CD4-positive, alpha-beta T cell (primary cell): ENCODE measurements at regions not wholly inside any gene's neighbourhood (a gene's known extent, or its start where the extent isn't known, plus 50 kb on each side); places are given as distances from the start of the nearest gene placed in this dataset.

ENCODE experiments used
- ATAC-seq: fragments of 200-7000 bp; cut with Tn5 transposase; one replicate; pipeline ENCODE4 v1.10.0; 2022; ENCODE audit warnings: mild to moderate bottlenecking; ENCODE audit not compliant: poor library complexity
- CTCF ChIA-PET: fragments of 350-600 bp; sonication (Branson Sonifier 250); formaldehyde crosslinking; loops from one replicate; lab custom pipeline; 2021; ENCODE audit warnings: antibody characterized with exemption, inconsistent platforms; lab: Charles Lee
- POLR2A ChIA-PET: fragments of 350-600 bp; sonication (Branson Sonifier 250); formaldehyde crosslinking; loops from one replicate; lab custom pipeline; 2021; ENCODE audit warnings: antibody characterized with exemption, inconsistent platforms; lab: Charles Lee
- DNase-seq, 14 experiments: peaks; one replicate each; pipeline ENCODE4 v3.0.0-alpha.2; 2013 to 2020; ENCODE audit warnings: mixed read lengths in 2 of 14
- H3K27ac ChIP-seq, 2 donors: one replicate each; pipeline versions ENCODE4 v1.5.1 to v1.7.0; 2013; ENCODE audit warnings: low read length in 2 of 2, low read depth in 1 of 2, mild to moderate bottlenecking in 1 of 2
- H3K27me3 ChIP-seq, 2 experiments: 1 replicate in 1 of 2; 2 replicates in 1 of 2; pipeline versions ENCODE4 v1.6.1 to v1.7.0; 2013; ENCODE audit warnings: low read length in 2 of 2, control low read depth in 1 of 2, mild to moderate bottlenecking in 1 of 2, moderate library complexity in 1 of 2; ENCODE audit not compliant: insufficient read depth in 2 of 2, control insufficient read depth in 1 of 2
- H3K36me3 ChIP-seq: one replicate; pipeline ENCODE4 v1.6.1; 2013; ENCODE audit warnings: low read length, control low read depth; ENCODE audit not compliant: insufficient read depth
- H3K4me1 ChIP-seq: one replicate; pipeline ENCODE4 v1.6.1; 2013; ENCODE audit warnings: low read length, control low read depth; ENCODE audit not compliant: insufficient read depth
- H3K4me3 ChIP-seq: one replicate; pipeline ENCODE4 v1.5.1; 2013; ENCODE audit warnings: mild to moderate bottlenecking, low read length, moderate library complexity
- H3K9me3 ChIP-seq, 2 experiments: 1 replicate in 1 of 2; 2 replicates in 1 of 2; pipeline versions ENCODE4 v1.6.1 to v1.7.0; 2013; ENCODE audit warnings: low read length in 2 of 2, mild to moderate bottlenecking in 2 of 2, control low read depth in 1 of 2, moderate library complexity in 1 of 2; ENCODE audit not compliant: control insufficient read depth in 1 of 2, insufficient read depth in 1 of 2
- H3K27ac Mint-ChIP-seq: one replicate; pipeline ENCODE4 v1.8.0; 2020; ENCODE audit warnings: mixed read lengths
- H3K27me3 Mint-ChIP-seq: one replicate; pipeline ENCODE4 v1.8.0; 2021; ENCODE audit warnings: mixed read lengths
- H3K36me3 Mint-ChIP-seq: one replicate; pipeline ENCODE4 v1.8.0; 2021; ENCODE audit warnings: low read depth, mixed read lengths
- H3K4me1 Mint-ChIP-seq: one replicate; pipeline ENCODE4 v1.8.0; 2021; ENCODE audit warnings: low read depth, mixed read lengths
- H3K4me3 Mint-ChIP-seq: one replicate; pipeline ENCODE4 v1.8.0; 2020; ENCODE audit warnings: mild to moderate bottlenecking, mixed read lengths
- H3K9me3 Mint-ChIP-seq: one replicate; pipeline ENCODE4 v1.8.0; 2020; ENCODE audit warnings: mixed read lengths
- intact Hi-C, 2 experiments: fragments of 100-400 bp; cut with DNase I in 1 of 2; cut with micrococcal nuclease in 1 of 2; formaldehyde crosslinking; loops; one replicate each; pipeline versions ENCODE4 v1.15.1 to v1.9.0; 2023 to 2025; cut with DNase I, micrococcal nuclease
- TF ChIP-seq, protein P1 (sequence below): fragments of 200-600 bp; IDR thresholded peaks from one replicate; pipeline ENCODE4 v1.8.0; 2022; ENCODE audit warnings: antibody characterized with exemption, mild to moderate bottlenecking

DNA sequence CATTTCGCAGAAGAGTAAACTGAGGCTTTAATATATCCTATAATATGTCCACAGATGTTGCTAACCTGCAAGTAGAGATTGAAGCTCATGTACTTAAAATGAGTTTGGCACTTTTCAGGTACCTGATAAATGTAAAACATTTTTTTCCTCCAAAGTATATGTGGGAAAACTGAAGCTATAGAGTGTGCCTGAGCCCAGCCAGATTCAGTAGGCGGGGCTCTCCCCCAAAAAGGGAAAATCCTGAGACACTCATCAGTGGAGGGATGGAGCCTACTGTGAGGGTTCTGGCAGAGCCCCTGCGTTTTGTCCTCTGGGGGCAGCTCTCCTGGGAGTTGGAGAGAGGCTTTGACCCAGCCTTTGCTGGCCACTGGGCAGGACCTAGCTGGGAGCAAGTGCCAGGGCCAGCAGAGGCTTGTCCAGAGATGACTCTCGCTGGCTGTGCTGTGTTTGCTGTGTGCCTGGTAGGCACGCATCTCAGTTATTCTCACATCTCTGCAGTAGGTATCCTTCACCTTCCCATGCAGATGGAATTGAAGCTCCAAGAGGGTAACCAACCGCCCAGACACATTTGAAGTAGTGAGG, 81.1 kb upstream of the SPRY4 start:
- H3K9me3 ChIP-seq: no peaks in the 10 kb centered on the region
- DNase-seq (no peak), ATAC-seq (no peak)
- H3K27ac ChIP-seq: no peak overlapping the region
- ChIA-PET CTCF (no interaction called here), POLR2A (interaction anchor here (1.0 to 1.5 kb wide), 3 partner anchors 8 to 413 kb away, joined by 3 read pairs; no protein-coding TSS in a partner anchor)
- no peaks in the 10 kb centered on the region for H3K4me1 Mint-ChIP-seq
- H3K27me3 Mint-ChIP-seq: no peaks in the 10 kb centered on the region
- H3K4me1 ChIP-seq: no peaks in the 10 kb centered on the region
- no peak overlapping the region for H3K27ac Mint-ChIP-seq
- H3K4me3 Mint-ChIP-seq: no peak overlapping the region
- no peaks in the 10 kb centered on the region for H3K36me3 Mint-ChIP-seq
- no peaks in the 10 kb centered on the region for H3K36me3 ChIP-seq
- no peaks in the 10 kb centered on the region for H3K9me3 Mint-ChIP-seq
- no peak overlapping the region for H3K4me3 ChIP-seq
- intact Hi-C loops: no loop called here
- H3K27me3 ChIP-seq: no peaks in the 10 kb centered on the region
- TF ChIP-seq, protein P1, sequence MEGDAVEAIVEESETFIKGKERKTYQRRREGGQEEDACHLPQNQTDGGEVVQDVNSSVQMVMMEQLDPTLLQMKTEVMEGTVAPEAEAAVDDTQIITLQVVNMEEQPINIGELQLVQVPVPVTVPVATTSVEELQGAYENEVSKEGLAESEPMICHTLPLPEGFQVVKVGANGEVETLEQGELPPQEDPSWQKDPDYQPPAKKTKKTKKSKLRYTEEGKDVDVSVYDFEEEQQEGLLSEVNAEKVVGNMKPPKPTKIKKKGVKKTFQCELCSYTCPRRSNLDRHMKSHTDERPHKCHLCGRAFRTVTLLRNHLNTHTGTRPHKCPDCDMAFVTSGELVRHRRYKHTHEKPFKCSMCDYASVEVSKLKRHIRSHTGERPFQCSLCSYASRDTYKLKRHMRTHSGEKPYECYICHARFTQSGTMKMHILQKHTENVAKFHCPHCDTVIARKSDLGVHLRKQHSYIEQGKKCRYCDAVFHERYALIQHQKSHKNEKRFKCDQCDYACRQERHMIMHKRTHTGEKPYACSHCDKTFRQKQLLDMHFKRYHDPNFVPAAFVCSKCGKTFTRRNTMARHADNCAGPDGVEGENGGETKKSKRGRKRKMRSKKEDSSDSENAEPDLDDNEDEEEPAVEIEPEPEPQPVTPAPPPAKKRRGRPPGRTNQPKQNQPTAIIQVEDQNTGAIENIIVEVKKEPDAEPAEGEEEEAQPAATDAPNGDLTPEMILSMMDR: no peak

DNA sequence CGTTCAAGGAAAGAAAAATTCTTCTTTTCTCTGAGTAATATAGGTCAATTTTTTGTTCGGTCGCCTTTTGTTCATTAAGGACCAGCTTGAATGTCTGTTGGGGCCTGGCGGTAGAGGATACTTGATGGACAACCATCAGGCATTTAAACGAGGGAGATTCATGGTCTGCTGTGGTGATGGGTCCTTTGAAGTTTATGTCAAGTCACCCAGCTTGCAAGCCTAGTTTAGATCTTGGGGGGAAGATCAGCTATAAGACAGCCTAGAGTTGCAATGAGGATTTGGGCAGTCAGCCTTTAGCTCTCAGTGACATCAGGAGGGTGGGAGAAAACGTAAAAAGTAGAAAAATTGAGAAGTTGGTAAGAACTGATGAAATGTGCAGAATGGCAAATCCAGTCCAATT, 80.2 kb upstream of the SPRY4 start:
- Histone ChIP-seq H3K27me3 (no peaks in the 10 kb centered on the region), H3K27ac (no peak overlapping the region), H3K4me1 (no peaks in the 10 kb centered on the region), H3K36me3 (no peaks in the 10 kb centered on the region), H3K9me3 (no peaks in the 10 kb centered on the region), H3K4me3 (no peak overlapping the region)
- DNase-seq (no peak), ATAC-seq (no peak)
- no peak overlapping the region for H3K4me3 Mint-ChIP-seq
- H3K9me3 Mint-ChIP-seq: no peaks in the 10 kb centered on the region
- H3K27me3 Mint-ChIP-seq: no peaks in the 10 kb centered on the region
- ChIA-PET CTCF (no interaction called here), POLR2A (interaction anchor here (1.2 to 1.5 kb wide), 2 partner anchors 9 to 17 kb away, joined by 3 read pairs; no protein-coding TSS in a partner anchor)
- no peaks in the 10 kb centered on the region for H3K36me3 Mint-ChIP-seq
- no peaks in the 10 kb centered on the region for H3K4me1 Mint-ChIP-seq
- TF ChIP-seq, protein P1: no peak
- no peak overlapping the region for H3K27ac Mint-ChIP-seq
- intact Hi-C loops: no loop called here

DNA sequence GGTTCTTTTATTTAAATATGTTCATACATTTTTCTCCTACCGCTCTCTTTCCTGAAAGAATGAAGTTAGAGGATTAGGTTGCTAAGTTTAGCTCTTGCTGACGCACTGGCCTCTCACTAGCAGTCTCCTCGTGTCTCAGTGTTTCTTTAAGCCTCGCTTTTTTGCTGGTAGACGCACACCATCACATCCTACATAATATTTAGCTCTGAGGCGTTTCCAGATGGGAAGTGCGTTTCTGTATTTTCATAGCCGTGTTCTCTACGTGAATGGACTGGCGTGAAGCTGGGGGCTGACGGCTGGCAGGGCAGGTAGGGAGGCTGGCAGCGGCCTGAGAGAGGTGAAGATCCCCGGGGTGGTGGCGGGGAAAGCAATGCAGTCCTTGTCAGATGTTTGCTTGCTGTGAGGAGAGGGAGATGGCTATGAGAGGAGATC, 79.2 kb upstream of the SPRY4 start:
- Mint-ChIP-seq H3K9me3 (no peaks in the 10 kb centered on the region), H3K4me3 (no peak overlapping the region), H3K27ac (no peak overlapping the region), H3K36me3 (no peaks in the 10 kb centered on the region), H3K27me3 (no peaks in the 10 kb centered on the region), H3K4me1 (no peaks in the 10 kb centered on the region)
- intact Hi-C loops: no loop called here
- H3K27me3 ChIP-seq: no peaks in the 10 kb centered on the region
- H3K4me1 ChIP-seq: no peaks in the 10 kb centered on the region
- TF ChIP-seq, protein P1: no peak
- H3K36me3 ChIP-seq: no peaks in the 10 kb centered on the region
- no peak for ATAC-seq
- no peaks in the 10 kb centered on the region for H3K9me3 ChIP-seq
- H3K27ac ChIP-seq: no peak overlapping the region
- ChIA-PET CTCF (no interaction called here), POLR2A (no interaction called here)
- no peak for DNase-seq
- H3K4me3 ChIP-seq: no peak overlapping the region
